Right atrium auricular region (tissue), 2 donors: ENCODE measurements at regions not wholly inside any gene's neighbourhood (a gene's known extent, or its start where the extent isn't known, plus 50 kb on each side); places are given as distances from the start of the nearest gene placed in this dataset.
"Not testable (repeated sequence)": the region's sequence is repeated elsewhere in the genome, so short reads cannot be mapped to it uniquely, and the experiment has no call there.

ENCODE experiments used
- DNase-seq: peaks from one replicate; pipeline ENCODE4 v3.0.0-alpha.2; 2019; ENCODE audit warnings: low spot score
- H3K27ac ChIP-seq, 2 donors: fragments of 200-600 bp; sonication (generic); 1 replicate in 1 of 2; 2 replicates in 1 of 2; pipeline ENCODE4 v1.5.1; 2016 to 2019
- H3K27me3 ChIP-seq, 2 donors: fragments of 200-600 bp; sonication (generic); one replicate each; pipeline versions ENCODE4 v1.5.1 to v1.6.0; 2017 to 2019
- H3K36me3 ChIP-seq: fragments of 200-600 bp; sonication (generic); one replicate; pipeline ENCODE4 v1.5.1; 2016
- H3K4me1 ChIP-seq, 2 donors: fragments of 200-600 bp; sonication (generic); one replicate each; pipeline versions ENCODE4 v1.5.1 to v1.6.0; 2017 to 2019
- H3K4me3 ChIP-seq, 2 donors: fragments of 200-600 bp; sonication (generic); 1 replicate in 1 of 2; 2 replicates in 1 of 2; pipeline ENCODE4 v1.5.1; 2017 to 2019; ENCODE audit warnings: mild to moderate bottlenecking in 1 of 2, moderate library complexity in 1 of 2
- H3K9me3 ChIP-seq, 2 donors: fragments of 200-600 bp; sonication (generic); one replicate each; pipeline ENCODE4 v1.5.1; 2019
- TF ChIP-seq, protein P1 (sequence below), 2 donors: fragments of 200-600 bp; sonication (generic); IDR thresholded peaks; one replicate each; pipeline ENCODE4 v1.5.1; 2019; ENCODE audit warnings: antibody characterized with exemption in 2 of 2

GRCh38 chr7:63065684-63066083 is 933.0 kb upstream of the ZNF722 start:
- Histone ChIP-seq H3K27me3 (no peaks in the 10 kb centered on the region), H3K9me3 (peaks cover 0 to 19% of the 10 kb centered on the region in 2 donors), H3K4me3 (no peak overlapping the region), H3K36me3 (no peaks in the 10 kb centered on the region), H3K27ac (no peak overlapping the region), H3K4me1 (no peaks in the 10 kb centered on the region)
- TF ChIP-seq, protein P1, sequence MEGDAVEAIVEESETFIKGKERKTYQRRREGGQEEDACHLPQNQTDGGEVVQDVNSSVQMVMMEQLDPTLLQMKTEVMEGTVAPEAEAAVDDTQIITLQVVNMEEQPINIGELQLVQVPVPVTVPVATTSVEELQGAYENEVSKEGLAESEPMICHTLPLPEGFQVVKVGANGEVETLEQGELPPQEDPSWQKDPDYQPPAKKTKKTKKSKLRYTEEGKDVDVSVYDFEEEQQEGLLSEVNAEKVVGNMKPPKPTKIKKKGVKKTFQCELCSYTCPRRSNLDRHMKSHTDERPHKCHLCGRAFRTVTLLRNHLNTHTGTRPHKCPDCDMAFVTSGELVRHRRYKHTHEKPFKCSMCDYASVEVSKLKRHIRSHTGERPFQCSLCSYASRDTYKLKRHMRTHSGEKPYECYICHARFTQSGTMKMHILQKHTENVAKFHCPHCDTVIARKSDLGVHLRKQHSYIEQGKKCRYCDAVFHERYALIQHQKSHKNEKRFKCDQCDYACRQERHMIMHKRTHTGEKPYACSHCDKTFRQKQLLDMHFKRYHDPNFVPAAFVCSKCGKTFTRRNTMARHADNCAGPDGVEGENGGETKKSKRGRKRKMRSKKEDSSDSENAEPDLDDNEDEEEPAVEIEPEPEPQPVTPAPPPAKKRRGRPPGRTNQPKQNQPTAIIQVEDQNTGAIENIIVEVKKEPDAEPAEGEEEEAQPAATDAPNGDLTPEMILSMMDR (IDR thresholded peaks at IDR 0.05) = no peak
- no peak for DNase-seq

GRCh38 chr7:63066235-63066634 is 932.4 kb upstream of the ZNF722 start:
- H3K9me3 ChIP-seq = peaks cover 0 to 19% of the 10 kb centered on the region in 2 donors
- not testable (repeated sequence) for H3K27ac ChIP-seq, H3K36me3 ChIP-seq, H3K4me3 ChIP-seq, DNase-seq, H3K4me1 ChIP-seq, H3K27me3 ChIP-seq

- peaks cover 0 to 19% of the 10 kb centered on the region in 2 donors for H3K9me3 ChIP-seq
These were observed 930.6 kb upstream of the ZNF722 start for GRCh38 chr7:63067897-63068585.

DNA sequence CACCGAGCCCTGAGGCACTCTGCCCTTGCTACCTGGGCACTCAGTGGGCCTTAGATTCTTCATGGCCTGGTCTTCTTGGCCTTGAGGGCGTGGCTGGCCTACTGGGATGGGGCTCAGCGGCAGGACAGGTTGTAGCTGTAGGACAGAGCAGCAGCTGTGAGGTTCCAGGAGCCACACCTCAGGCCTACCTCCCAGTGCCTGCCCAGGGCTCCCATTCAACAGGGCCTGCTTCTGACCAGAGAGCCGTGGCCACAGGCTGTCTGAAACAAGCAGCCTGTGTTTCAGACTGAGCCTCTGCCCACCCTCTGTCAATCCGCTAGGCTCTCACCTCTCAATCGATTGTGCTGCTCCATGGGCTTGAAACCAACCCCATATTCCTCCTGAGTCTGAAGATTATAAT is 928.0 kb upstream of the ZNF722 start:
- TF ChIP-seq, protein P1 (IDR thresholded peaks at IDR 0.05) = no peak
- Histone ChIP-seq H3K27me3 (no peaks in the 10 kb centered on the region), H3K9me3 (peaks cover 0 to 17% of the 10 kb centered on the region in 2 donors), H3K4me1 (no peaks in the 10 kb centered on the region), H3K4me3 (no peak overlapping the region), H3K36me3 (no peaks in the 10 kb centered on the region), H3K27ac (no peak overlapping the region)
- DNase-seq = peak; percentile 32

More at GRCh38 chr7:63067897-63068585, 930.6 kb upstream of the ZNF722 start:
- DNase-seq = peak; percentile 36
- Histone ChIP-seq H3K27ac (no peak overlapping the region), H3K4me3 (no peak overlapping the region), H3K36me3 (no peaks in the 10 kb centered on the region), H3K27me3 (no peaks in the 10 kb centered on the region), H3K4me1 (no peaks in the 10 kb centered on the region)
- TF ChIP-seq, protein P1 (IDR thresholded peaks at IDR 0.05) = no peak

DNA sequence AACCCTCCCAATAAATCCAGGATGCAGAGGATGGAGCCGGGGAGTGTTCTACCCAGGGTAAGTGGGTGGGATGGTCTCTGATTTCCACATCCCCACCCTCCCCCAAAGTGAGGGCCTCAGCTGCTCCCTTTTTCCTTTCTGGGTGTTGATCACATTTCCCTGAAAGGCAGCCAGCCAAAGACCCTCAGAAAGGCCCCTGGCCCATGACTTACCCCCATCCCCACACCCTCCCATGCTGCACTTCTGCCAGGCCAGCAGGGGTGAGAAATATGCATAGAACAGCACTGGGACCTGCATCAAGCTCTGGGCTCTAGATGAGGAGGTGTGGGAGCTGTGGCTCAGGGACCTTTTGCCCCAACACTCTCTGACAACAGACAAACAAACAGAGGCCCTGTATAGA is 927.3 kb upstream of the ZNF722 start:
- DNase-seq = no peak
- Histone ChIP-seq H3K4me3 (no peak overlapping the region), H3K27ac (no peak overlapping the region), H3K36me3 (no peaks in the 10 kb centered on the region), H3K4me1 (no peaks in the 10 kb centered on the region), H3K27me3 (no peaks in the 10 kb centered on the region), H3K9me3 (peaks cover 0 to 15% of the 10 kb centered on the region in 2 donors)
- TF ChIP-seq, protein P1 (IDR thresholded peaks at IDR 0.05) = no peak

- Histone ChIP-seq H3K9me3 (peaks cover 0 to 15% of the 10 kb centered on the region in 2 donors), H3K27ac (no peak overlapping the region), H3K4me1 (no peaks in the 10 kb centered on the region), H3K36me3 (no peaks in the 10 kb centered on the region), H3K4me3 (no peak overlapping the region), H3K27me3 (no peaks in the 10 kb centered on the region)
- DNase-seq = peak; percentile 21
- TF ChIP-seq, protein P1 (IDR thresholded peaks at IDR 0.05) = no peak
These were observed 926.7 kb upstream of the ZNF722 start for GRCh38 chr7:63071920-63072319.
